ENCODE measurements at regions not wholly inside any gene's neighbourhood (a gene's known extent, or its start where the extent isn't known, plus 50 kb on each side); places are given as distances from the start of the nearest gene placed in this dataset.

GRCh38 chr6:167448378-167448777 is 123.5 kb downstream of the TTLL2 start:
- no peak for TF ChIP-seq CTCF (conservative IDR thresholded peaks at IDR 0.05; ENCODE audit: low read depth, low read length)
- TF ChIP-seq EZH2 (IDR thresholded peaks at IDR 0.05; ENCODE audit: borderline replicate concordance, low read depth, low read length, poor library complexity, severe bottlenecking) = no peak

Data from A673 (cell line).